ENCODE measurements at regions not wholly inside any gene's neighbourhood (a gene's known extent, or its start where the extent isn't known, plus 50 kb on each side); places are given as distances from the start of the nearest gene placed in this dataset.
"Not testable (repeated sequence)": the region's sequence is repeated elsewhere in the genome, so short reads cannot be mapped to it uniquely, and the experiment has no call there.

GRCh38 chr16:17947165-17947564, 389.4 kb downstream of the NPIPA8 start:
- DNase-seq (ENCODE audit: low read depth in 4 of 4, low spot score in 3 of 4): no peak

GRCh38 chr16:17945080-17945601, 391.4 kb downstream of the NPIPA8 start:
- DNase-seq (ENCODE audit: low read depth in 4 of 4, low spot score in 3 of 4): no peak

- DNase-seq (ENCODE audit: low read depth in 4 of 4, low spot score in 3 of 4): no peak
These were observed 392.2 kb downstream of the NPIPA8 start for GRCh38 chr16:17944345-17944744.

- no peak for DNase-seq (ENCODE audit: low read depth in 4 of 4, low spot score in 3 of 4)
These were observed 394.5 kb downstream of the NPIPA8 start for GRCh38 chr16:17942067-17942466.

GRCh38 chr16:17940584-17941364, 395.8 kb downstream of the NPIPA8 start:
- DNase-seq (ENCODE audit: low read depth in 4 of 4, low spot score in 3 of 4): no peak

- DNase-seq (ENCODE audit: low read depth in 4 of 4, low spot score in 3 of 4): no peak
These were observed 396.8 kb downstream of the NPIPA8 start for GRCh38 chr16:17939723-17940122.

GRCh38 chr16:17939122-17939536, 397.4 kb downstream of the NPIPA8 start:
- peak; percentile 11 to 39 (median 32) for DNase-seq (ENCODE audit: low read depth in 4 of 4, low spot score in 3 of 4)

GRCh38 chr16:17938546-17938945, 398.0 kb downstream of the NPIPA8 start:
- no peak for DNase-seq (ENCODE audit: low read depth in 4 of 4, low spot score in 3 of 4)

- DNase-seq (ENCODE audit: low read depth in 4 of 4, low spot score in 3 of 4): no peak
These were observed 399.7 kb downstream of the NPIPA8 start for GRCh38 chr16:17936766-17937402.

GRCh38 chr16:17930280-17930679, 406.3 kb downstream of the NPIPA8 start:
- no peak for DNase-seq (ENCODE audit: low read depth in 4 of 4, low spot score in 3 of 4)

- DNase-seq (ENCODE audit: low read depth in 4 of 4, low spot score in 3 of 4): no peak
These were observed 409.6 kb downstream of the NPIPA8 start for GRCh38 chr16:17926866-17927399.

GRCh38 chr16:17926461-17926860, 410.1 kb downstream of the NPIPA8 start:
- no peak for DNase-seq (ENCODE audit: low read depth in 4 of 4, low spot score in 3 of 4)

GRCh38 chr16:17925761-17926160, 410.8 kb downstream of the NPIPA8 start:
- no peak for DNase-seq (ENCODE audit: low read depth in 4 of 4, low spot score in 3 of 4)

- DNase-seq (ENCODE audit: low read depth in 4 of 4, low spot score in 3 of 4): no peak
These were observed 415.1 kb downstream of the NPIPA8 start for GRCh38 chr16:17921357-17921978.

GRCh38 chr16:17917316-17918019, 419.1 kb downstream of the NPIPA8 start:
- DNase-seq (ENCODE audit: low read depth in 4 of 4, low spot score in 3 of 4): no peak

GRCh38 chr16:17915791-17916190, 420.7 kb downstream of the NPIPA8 start:
- no peak for DNase-seq (ENCODE audit: low read depth in 4 of 4, low spot score in 3 of 4)

- no peak for DNase-seq (ENCODE audit: low read depth in 4 of 4, low spot score in 3 of 4)
These were observed 422.4 kb downstream of the NPIPA8 start for GRCh38 chr16:17914168-17914567.

GRCh38 chr16:17911578-17911977, 425.0 kb downstream of the NPIPA8 start:
- not testable (repeated sequence) for DNase-seq (ENCODE audit: low read depth in 4 of 4, low spot score in 3 of 4)

GRCh38 chr16:17906626-17907025, 429.9 kb downstream of the NPIPA8 start:
- not testable (repeated sequence) for DNase-seq (ENCODE audit: low read depth in 4 of 4, low spot score in 3 of 4)

- no peak for DNase-seq (ENCODE audit: low read depth in 4 of 4, low spot score in 3 of 4)
These were observed 430.5 kb upstream of the XYLT1 start for GRCh38 chr16:17901309-17901708.

GRCh38 chr16:17899141-17899540, 428.4 kb upstream of the XYLT1 start:
- no peak for DNase-seq (ENCODE audit: low read depth in 4 of 4, low spot score in 3 of 4)

All from right renal pelvis (tissue), 4 donors.